Lung (tissue), 11 donors: ENCODE measurements at regions not wholly inside any gene's neighbourhood (a gene's known extent, or its start where the extent isn't known, plus 50 kb on each side); places are given as distances from the start of the nearest gene placed in this dataset.

ENCODE experiments used
- ATAC-seq: fragments of 200-7000 bp; cut with Tn5 transposase; one replicate; pipeline ENCODE4 v1.9.1; 2020; ENCODE audit warnings: moderate number of reproducible peaks; ENCODE audit not compliant: insufficient read depth, low FRiP score
- DNase-seq, 3 donors: peaks; one replicate each; pipeline ENCODE4 v3.0.0-alpha.2; 2013 to 2017
- H3K27ac ChIP-seq, 2 donors: one replicate each; pipeline ENCODE4 v1.5.1; 2013; ENCODE audit warnings: mild to moderate bottlenecking in 2 of 2, moderate library complexity in 2 of 2, control low read depth in 1 of 2, inconsistent platforms in 1 of 2, low read depth in 1 of 2, low read length in 1 of 2
- H3K27me3 ChIP-seq, 3 donors: one replicate each; pipeline ENCODE4 v1.5.1; 2013; ENCODE audit warnings: low read length in 2 of 3; ENCODE audit not compliant: control insufficient read depth in 3 of 3, insufficient read depth in 3 of 3
- H3K36me3 ChIP-seq, 4 donors: one replicate each; pipeline ENCODE4 v1.5.1; 2013; ENCODE audit warnings: low read length in 4 of 4, mild to moderate bottlenecking in 1 of 4, moderate library complexity in 1 of 4; ENCODE audit not compliant: control insufficient read depth in 4 of 4, insufficient read depth in 4 of 4
- H3K4me1 ChIP-seq, 5 donors: one replicate each; pipeline ENCODE4 v1.5.1; 2013; ENCODE audit warnings: low read length in 5 of 5, mild to moderate bottlenecking in 2 of 5, moderate library complexity in 1 of 5; ENCODE audit not compliant: control insufficient read depth in 5 of 5, insufficient read depth in 5 of 5
- H3K4me3 ChIP-seq: one replicate; pipeline ENCODE4 v1.5.1; 2013; ENCODE audit warnings: mild to moderate bottlenecking, control low read depth, moderate library complexity
- H3K9ac ChIP-seq, 2 donors: one replicate each; pipeline ENCODE4 v1.5.1; 2013; ENCODE audit warnings: low read length in 2 of 2, control low read depth in 1 of 2; ENCODE audit not compliant: insufficient read depth in 1 of 2
- H3K9me3 ChIP-seq, 4 donors: one replicate each; pipeline ENCODE4 v1.5.1; 2013; ENCODE audit warnings: low read length in 3 of 4, mild to moderate bottlenecking in 1 of 4, moderate library complexity in 1 of 4; ENCODE audit not compliant: control insufficient read depth in 4 of 4, insufficient read depth in 3 of 4
- CTCF ChIP-seq: IDR thresholded peaks from 2 replicates; pipeline ENCODE4 v1.5.1; 2012; ENCODE audit warnings: mild to moderate bottlenecking; ENCODE audit errors: control extremely low read depth, extremely low read depth
- WGBS, 2 donors: extraction: QIAGEN DNeasy Blood & Tissue Kit; methylation state at CpG; one replicate each; pipeline ENCODE4 v1.1.7; 2013; 5-methylcytosine and 5-hydroxymethylcytosine counted together
- donor health status: control.
- donor health status: control.
- donor health status: Bipolar disorder and iron deficiency.
- donor health status: healthy.
- donor health status: DM: yes; HTN: yes; CAD: no.

- Histone ChIP-seq H3K4me3 (no peak overlapping the region), H3K27me3 (no peaks in the 10 kb centered on the region), H3K36me3 (no peaks in the 10 kb centered on the region), H3K9me3 (peaks cover 0 to 4% (median 0%) of the 10 kb centered on the region in 4 donors), H3K4me1 (peaks cover 0 to 5% (median 0%) of the 10 kb centered on the region in 5 donors), H3K27ac (no peak overlapping the region), H3K9ac (no peak overlapping the region)
- ATAC-seq (no peak), DNase-seq (no peak)
- 84 to 89% methylated on average over 5 of the region's 5 CpGs for WGBS, 2 donors
- no peak for TF ChIP-seq CTCF
These were observed 496.6 kb upstream of the SGO1 start for GRCh38 chr3:20682573-20682972.

GRCh38 chr3:20680990-20681628 lies 495.1 kb upstream of the SGO1 start:
- Histone ChIP-seq H3K27me3 (no peaks in the 10 kb centered on the region), H3K27ac (no peak overlapping the region), H3K4me1 (peaks cover 0 to 5% (median 0%) of the 10 kb centered on the region in 5 donors), H3K9me3 (no peaks in the 10 kb centered on the region), H3K9ac (no peak overlapping the region), H3K4me3 (no peak overlapping the region), H3K36me3 (no peaks in the 10 kb centered on the region)
- WGBS, 2 donors = 88 to 95% methylated on average over 1 of the region's 1 CpG
- DNase-seq = no peak
- TF ChIP-seq CTCF = no peak
- no peak for ATAC-seq

GRCh38 chr3:20673866-20674265 lies 487.9 kb upstream of the SGO1 start:
- no peaks in the 10 kb centered on the region for H3K27me3 ChIP-seq
- H3K9me3 ChIP-seq = peaks cover 0 to 11% (median 0%) of the 10 kb centered on the region in 4 donors
- peaks cover 0 to 9% (median 0%) of the 10 kb centered on the region in 5 donors for H3K4me1 ChIP-seq
- no peak overlapping the region for H3K27ac ChIP-seq
- 93 to 97% methylated on average over 1 of the region's 1 CpG for WGBS, 2 donors
- no peak for DNase-seq
- no peak overlapping the region for H3K9ac ChIP-seq
- H3K36me3 ChIP-seq = no peaks in the 10 kb centered on the region
- TF ChIP-seq CTCF = no peak
- H3K4me3 ChIP-seq = no peak overlapping the region
- no peak for ATAC-seq

- no peak for ATAC-seq
- Histone ChIP-seq H3K36me3 (no peaks in the 10 kb centered on the region), H3K4me1 (peaks cover 0 to 11% (median 0%) of the 10 kb centered on the region in 5 donors), H3K9ac (no peak overlapping the region), H3K4me3 (no peak overlapping the region), H3K9me3 (peaks cover 0 to 4% (median 0%) of the 10 kb centered on the region in 4 donors), H3K27me3 (no peaks in the 10 kb centered on the region), H3K27ac (peak overlapping the region in 1 of 2 donors; percentile 53)
- DNase-seq = no peak
- TF ChIP-seq CTCF = no peak
- WGBS, 2 donors = 76 to 85% methylated on average over 2 of the region's 2 CpGs
These were observed 483.7 kb upstream of the SGO1 start for GRCh38 chr3:20669675-20670074.
